Activated CD4-positive, alpha-beta T cell treated with anti-CD3 and anti-CD28 coated beads, Interleukin-2, amount 10 ng/mL, durations not matched to agents 7 days and 5 days (primary cell): ENCODE measurements at regions not wholly inside any gene's neighbourhood (a gene's known extent, or its start where the extent isn't known, plus 50 kb on each side); places are given as distances from the start of the nearest gene placed in this dataset.

ENCODE experiments used
- CTCF ChIA-PET: fragments of 350-600 bp; sonication (Branson Sonifier 250); formaldehyde crosslinking; loops from one replicate; lab custom pipeline; 2021; ENCODE audit warnings: antibody characterized with exemption; lab: Charles Lee
- POLR2A ChIA-PET: fragments of 350-600 bp; sonication (Branson Sonifier 250); formaldehyde crosslinking; loops from one replicate; lab custom pipeline; 2021; ENCODE audit warnings: antibody characterized with exemption; lab: Charles Lee
- DNase-seq: peaks from one replicate; pipeline ENCODE4 v3.0.0-alpha.2; 2020
- H3K27ac Mint-ChIP-seq: one replicate; pipeline ENCODE4 v1.8.0; 2021; ENCODE audit warnings: mild to moderate bottlenecking, moderate library complexity, mixed read lengths
- H3K27me3 Mint-ChIP-seq: one replicate; pipeline ENCODE4 v1.8.0; 2021; ENCODE audit warnings: mixed read lengths
- H3K36me3 Mint-ChIP-seq: one replicate; pipeline ENCODE4 v1.8.0; 2021; ENCODE audit warnings: low read depth, mixed read lengths
- H3K4me1 Mint-ChIP-seq: one replicate; pipeline ENCODE4 v1.8.0; 2021; ENCODE audit warnings: mixed read lengths
- H3K4me3 Mint-ChIP-seq: one replicate; pipeline ENCODE4 v1.8.0; 2021; ENCODE audit warnings: mild to moderate bottlenecking, moderate library complexity, mixed read lengths
- H3K9me3 Mint-ChIP-seq: one replicate; pipeline ENCODE4 v1.8.0; 2021; ENCODE audit warnings: mixed read lengths

DNA sequence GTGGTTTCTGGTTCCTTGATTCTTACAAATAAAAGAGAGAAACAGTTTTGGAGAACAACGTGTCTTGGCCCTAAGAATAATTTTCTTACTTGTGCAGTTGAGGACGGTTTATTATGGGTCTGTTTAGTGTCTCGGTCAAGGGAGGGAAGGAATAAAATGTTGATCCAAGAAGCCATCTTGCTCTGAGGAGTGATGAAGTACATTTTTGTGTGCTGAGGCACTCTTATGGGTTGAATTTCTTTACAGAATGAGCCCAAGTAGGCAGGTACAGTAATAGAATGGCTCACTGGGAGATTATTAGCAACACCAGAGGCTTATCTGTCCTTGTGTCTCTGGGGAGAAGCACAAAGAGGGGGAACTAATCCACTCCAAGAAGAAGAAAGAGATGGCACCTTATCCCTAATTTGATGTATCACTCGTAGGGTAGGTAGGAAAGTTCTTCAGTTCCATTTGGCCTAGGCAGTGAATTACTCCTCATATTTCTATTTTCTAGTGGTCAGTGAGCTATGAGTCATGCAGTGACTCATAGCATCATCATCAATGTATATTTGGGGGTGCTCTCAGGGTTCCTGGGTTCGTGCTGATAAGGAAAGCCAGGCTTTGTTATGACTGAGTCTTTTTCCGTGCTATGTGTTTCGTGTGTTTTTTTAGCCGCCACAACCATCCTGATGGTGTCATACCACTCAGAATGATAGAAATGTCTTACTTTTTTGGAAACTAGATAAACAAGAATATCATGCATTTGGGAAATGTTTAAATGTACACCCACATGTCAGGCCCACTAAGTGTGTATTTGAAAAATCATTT is 250.1 kb upstream of the CTAGE1 start:
- POLR2A ChIA-PET = no interaction called here
- no peak for DNase-seq
- CTCF ChIA-PET = interaction anchor here (0.6 kb wide), 1 partner anchor 13 kb away, joined by 3 read pairs; no protein-coding TSS in a partner anchor
- no peaks in the 10 kb centered on the region for H3K4me1 Mint-ChIP-seq
- H3K27me3 Mint-ChIP-seq = no peaks in the 10 kb centered on the region
- peaks cover 4% of the 10 kb centered on the region for H3K9me3 Mint-ChIP-seq
- H3K4me3 Mint-ChIP-seq = no peak overlapping the region
- no peaks in the 10 kb centered on the region for H3K36me3 Mint-ChIP-seq
- H3K27ac Mint-ChIP-seq = no peak overlapping the region

- Mint-ChIP-seq H3K4me3 (no peak overlapping the region), H3K4me1 (no peaks in the 10 kb centered on the region), H3K27me3 (no peaks in the 10 kb centered on the region), H3K27ac (no peak overlapping the region), H3K9me3 (peaks cover 2% of the 10 kb centered on the region), H3K36me3 (no peaks in the 10 kb centered on the region)
- no peak for DNase-seq
- ChIA-PET POLR2A (no interaction called here), CTCF (interaction anchor here (0.6 kb wide), 1 partner anchor 14 kb away, joined by 3 read pairs; no protein-coding TSS in a partner anchor)
These were observed 250.8 kb upstream of the CTAGE1 start for GRCh38 chr18:22668496-22668895.

- Mint-ChIP-seq H3K27ac (no peak overlapping the region), H3K9me3 (no peaks in the 10 kb centered on the region), H3K4me3 (no peak overlapping the region), H3K4me1 (no peaks in the 10 kb centered on the region), H3K27me3 (no peaks in the 10 kb centered on the region), H3K36me3 (no peaks in the 10 kb centered on the region)
- DNase-seq = no peak
- ChIA-PET CTCF (no interaction called here), POLR2A (no interaction called here)
These were observed 253.2 kb upstream of the CTAGE1 start for GRCh38 chr18:22670914-22671313.

DNA sequence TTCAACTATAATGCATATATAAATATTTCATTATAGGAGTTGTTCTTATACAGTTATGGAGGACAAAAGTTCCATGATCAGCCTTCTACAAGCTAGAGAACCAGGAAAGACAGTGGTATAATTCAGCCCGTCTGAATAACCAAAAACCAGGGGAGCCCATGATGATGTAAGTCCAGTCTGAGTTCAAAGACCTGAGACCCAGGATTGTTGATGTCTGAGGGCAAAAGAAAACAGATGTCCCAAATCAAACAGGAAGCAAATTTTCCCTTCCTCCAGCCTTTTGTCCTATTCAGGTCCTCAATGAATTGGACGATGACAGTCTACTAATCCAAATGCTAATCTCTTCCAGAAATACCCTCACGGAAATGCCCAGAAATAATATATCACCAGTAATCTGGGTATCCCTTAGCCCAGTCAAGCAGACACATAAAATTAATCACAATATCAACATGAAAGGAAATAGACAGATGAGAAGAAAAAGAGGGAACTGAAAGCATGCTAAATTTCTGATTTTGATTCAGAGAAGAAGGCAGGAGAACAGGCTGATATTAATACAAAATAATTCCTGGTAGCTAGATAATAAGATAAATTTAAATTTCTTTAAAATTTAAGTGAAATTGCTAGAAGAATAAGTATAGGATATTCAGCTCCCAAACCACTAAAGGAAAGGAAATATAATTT is 255.6 kb upstream of the CTAGE1 start:
- ChIA-PET POLR2A (no interaction called here), CTCF (no interaction called here)
- H3K9me3 Mint-ChIP-seq = no peaks in the 10 kb centered on the region
- H3K27me3 Mint-ChIP-seq = no peaks in the 10 kb centered on the region
- no peak overlapping the region for H3K27ac Mint-ChIP-seq
- no peaks in the 10 kb centered on the region for H3K4me1 Mint-ChIP-seq
- no peak overlapping the region for H3K4me3 Mint-ChIP-seq
- no peaks in the 10 kb centered on the region for H3K36me3 Mint-ChIP-seq
- no peak for DNase-seq

DNA sequence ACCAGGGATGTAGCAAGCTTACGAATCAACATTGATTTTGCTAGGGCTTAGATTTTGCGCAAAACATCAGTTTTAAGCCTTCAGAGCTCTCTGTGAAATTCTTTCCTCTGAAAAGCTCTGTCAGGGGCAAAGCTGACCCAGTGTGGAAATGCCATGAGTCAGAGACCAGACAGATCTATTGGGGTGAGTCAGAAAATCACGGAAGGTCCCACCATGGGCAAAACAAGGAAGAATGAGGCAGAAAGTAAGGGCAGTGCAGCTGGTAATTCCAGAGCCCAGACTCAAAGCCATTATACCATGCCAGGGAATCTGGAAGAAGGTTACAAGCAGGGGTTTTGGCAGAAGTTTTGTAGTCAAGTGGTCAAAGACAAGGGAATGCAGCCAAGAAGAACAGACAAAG is 256.6 kb upstream of the CTAGE1 start:
- CTCF ChIA-PET = no interaction called here
- no peak for DNase-seq
- Mint-ChIP-seq H3K9me3 (no peaks in the 10 kb centered on the region), H3K4me3 (no peak overlapping the region), H3K4me1 (no peaks in the 10 kb centered on the region), H3K27me3 (peaks cover 3% of the 10 kb centered on the region), H3K36me3 (no peaks in the 10 kb centered on the region), H3K27ac (no peak overlapping the region)
- POLR2A ChIA-PET = no interaction called here

DNA sequence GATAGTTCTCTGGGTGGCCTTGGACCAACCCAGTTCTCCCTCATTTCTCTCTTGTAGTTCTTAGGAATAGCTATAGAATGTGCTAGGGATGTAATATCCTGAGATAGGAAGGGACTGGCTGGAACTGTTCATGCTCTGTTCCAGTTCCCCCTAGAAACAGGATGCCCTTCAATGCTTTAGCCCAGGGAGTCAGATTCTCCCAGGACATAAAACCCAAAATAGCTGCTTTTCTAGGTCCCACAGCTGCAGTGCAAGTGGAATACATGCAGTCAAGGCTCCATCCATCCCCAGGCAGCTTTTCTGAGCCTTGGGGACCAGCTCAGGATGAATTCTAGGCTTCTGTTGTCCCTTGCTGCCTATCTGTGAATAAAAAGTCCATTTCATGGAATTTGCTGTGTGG is 257.3 kb upstream of the CTAGE1 start:
- H3K27ac Mint-ChIP-seq = no peak overlapping the region
- no peak overlapping the region for H3K4me3 Mint-ChIP-seq
- no peak for DNase-seq
- no peaks in the 10 kb centered on the region for H3K4me1 Mint-ChIP-seq
- CTCF ChIA-PET = no interaction called here
- no peaks in the 10 kb centered on the region for H3K36me3 Mint-ChIP-seq
- POLR2A ChIA-PET = no interaction called here
- H3K9me3 Mint-ChIP-seq = no peaks in the 10 kb centered on the region
- H3K27me3 Mint-ChIP-seq = peaks cover 3% of the 10 kb centered on the region

- Mint-ChIP-seq H3K9me3 (no peaks in the 10 kb centered on the region), H3K36me3 (no peaks in the 10 kb centered on the region), H3K4me3 (no peak overlapping the region), H3K27ac (no peak overlapping the region), H3K27me3 (peaks cover 3% of the 10 kb centered on the region), H3K4me1 (no peaks in the 10 kb centered on the region)
- ChIA-PET POLR2A (no interaction called here), CTCF (no interaction called here)
- DNase-seq = no peak
These were observed 256.7 kb upstream of the RBBP8 start for GRCh38 chr18:22676423-22676822.

GRCh38 chr18:22678486-22678885 is 254.6 kb upstream of the RBBP8 start:
- POLR2A ChIA-PET = no interaction called here

GRCh38 chr18:22680944-22681343 is 252.2 kb upstream of the RBBP8 start:
- Mint-ChIP-seq H3K4me3 (no peak overlapping the region), H3K4me1 (no peaks in the 10 kb centered on the region), H3K27ac (no peak overlapping the region), H3K36me3 (no peaks in the 10 kb centered on the region), H3K27me3 (peaks cover 3% of the 10 kb centered on the region), H3K9me3 (no peaks in the 10 kb centered on the region)
- POLR2A ChIA-PET = no interaction called here
- CTCF ChIA-PET = no interaction called here
- DNase-seq = no peak

More at GRCh38 chr18:22678486-22678885, 254.6 kb upstream of the RBBP8 start:
- Mint-ChIP-seq H3K4me1 (no peaks in the 10 kb centered on the region), H3K27me3 (peaks cover 3% of the 10 kb centered on the region), H3K36me3 (no peaks in the 10 kb centered on the region), H3K9me3 (no peaks in the 10 kb centered on the region), H3K4me3 (no peak overlapping the region), H3K27ac (no peak overlapping the region)
- DNase-seq = no peak
- CTCF ChIA-PET = no interaction called here

- Mint-ChIP-seq H3K27ac (no peak overlapping the region), H3K36me3 (no peaks in the 10 kb centered on the region), H3K4me3 (no peak overlapping the region), H3K27me3 (peaks cover 3% of the 10 kb centered on the region), H3K4me1 (no peaks in the 10 kb centered on the region), H3K9me3 (no peaks in the 10 kb centered on the region)
- POLR2A ChIA-PET = no interaction called here
- no peak for DNase-seq
- CTCF ChIA-PET = no interaction called here
These were observed 251.2 kb upstream of the RBBP8 start for GRCh38 chr18:22681908-22682307.

DNA sequence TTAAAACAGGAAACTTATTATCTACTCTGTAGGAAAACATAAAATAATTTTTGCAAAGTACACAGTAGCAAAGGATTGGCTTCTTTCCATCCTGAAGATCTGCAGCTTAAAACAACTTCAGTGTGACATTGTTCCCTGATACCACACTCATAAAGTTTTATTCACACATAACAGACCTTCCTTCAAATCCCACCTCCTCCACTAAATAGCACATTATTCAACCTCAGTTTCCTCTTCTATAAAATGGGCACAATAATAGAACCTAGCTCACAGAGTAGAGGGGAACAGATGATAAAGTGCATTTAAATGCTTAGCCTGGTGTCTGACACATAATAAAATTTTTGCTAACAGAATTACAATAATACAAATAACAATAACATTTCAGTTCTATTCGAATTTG is 250.4 kb upstream of the RBBP8 start:
- DNase-seq = no peak
- Mint-ChIP-seq H3K4me3 (no peak overlapping the region), H3K27me3 (peaks cover 3% of the 10 kb centered on the region), H3K4me1 (no peaks in the 10 kb centered on the region), H3K27ac (no peak overlapping the region), H3K9me3 (no peaks in the 10 kb centered on the region), H3K36me3 (no peaks in the 10 kb centered on the region)
- ChIA-PET POLR2A (no interaction called here), CTCF (no interaction called here)

- Mint-ChIP-seq H3K27me3 (peaks cover 3% of the 10 kb centered on the region), H3K36me3 (no peaks in the 10 kb centered on the region), H3K4me3 (no peak overlapping the region), H3K4me1 (no peaks in the 10 kb centered on the region), H3K27ac (no peak overlapping the region), H3K9me3 (no peaks in the 10 kb centered on the region)
- ChIA-PET CTCF (no interaction called here), POLR2A (no interaction called here)
- DNase-seq = no peak
These were observed 249.9 kb upstream of the RBBP8 start for GRCh38 chr18:22683196-22683676.

DNA sequence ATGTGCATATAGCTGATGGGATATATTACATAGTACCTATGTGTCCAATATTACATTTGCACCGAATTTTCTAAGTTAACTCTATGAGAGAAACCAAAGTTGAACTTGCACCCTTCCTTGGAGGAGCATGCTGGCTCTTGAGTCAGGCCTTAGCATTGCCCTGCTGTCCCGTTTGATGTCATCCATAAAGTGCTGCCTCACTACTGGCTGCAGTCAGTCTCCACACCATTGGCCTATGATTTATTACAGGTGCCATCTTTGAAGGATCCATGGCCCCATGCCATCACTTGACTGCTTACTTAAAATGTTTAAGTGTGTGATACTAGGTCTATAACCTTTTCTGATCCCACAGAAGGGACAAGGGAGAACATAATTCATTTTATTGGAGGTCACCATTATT is 249.3 kb upstream of the RBBP8 start:
- H3K36me3 Mint-ChIP-seq = no peaks in the 10 kb centered on the region
- CTCF ChIA-PET = no interaction called here
- H3K27me3 Mint-ChIP-seq = peaks cover 3% of the 10 kb centered on the region
- POLR2A ChIA-PET = no interaction called here
- DNase-seq = no peak
- no peak overlapping the region for H3K27ac Mint-ChIP-seq
- H3K4me3 Mint-ChIP-seq = no peak overlapping the region
- no peaks in the 10 kb centered on the region for H3K9me3 Mint-ChIP-seq
- no peaks in the 10 kb centered on the region for H3K4me1 Mint-ChIP-seq
